Urinary bladder (tissue), 3 donors: ENCODE measurements at regions not wholly inside any gene's neighbourhood (a gene's known extent, or its start where the extent isn't known, plus 50 kb on each side); places are given as distances from the start of the nearest gene placed in this dataset.
A peak's percentile ranks its signal among the peaks of the same experiment; 100 is the strongest.
"Not testable (repeated sequence)": the region's sequence is repeated elsewhere in the genome, so short reads cannot be mapped to it uniquely, and the experiment has no call there.

ENCODE experiments used
- DNase-seq: peaks from one replicate; pipeline ENCODE4 v3.0.0-alpha.2; 2015; ENCODE audit errors: extremely low spot score
- H3K27ac ChIP-seq: one replicate; pipeline ENCODE4 v1.5.1; 2013; ENCODE audit warnings: low read depth, mild to moderate bottlenecking, moderate library complexity
- H3K36me3 ChIP-seq: one replicate; pipeline ENCODE4 v1.6.1; 2013; ENCODE audit warnings: mild to moderate bottlenecking, moderate library complexity; ENCODE audit not compliant: insufficient read depth
- H3K4me1 ChIP-seq: one replicate; pipeline ENCODE4 v1.6.1; 2013; ENCODE audit warnings: mild to moderate bottlenecking, moderate library complexity; ENCODE audit not compliant: insufficient read depth
- H3K4me3 ChIP-seq: one replicate; pipeline ENCODE4 v1.5.1; 2013; ENCODE audit warnings: low read depth, low read length
- WGBS: extraction: QIAGEN DNeasy Blood & Tissue Kit; methylation state at CpG from one replicate; pipeline ENCODE4 v1.1.7; 2013; 5-methylcytosine and 5-hydroxymethylcytosine counted together
- donor health status: healthy with polysubstance abuse.
- donor health status: healthy.

DNA sequence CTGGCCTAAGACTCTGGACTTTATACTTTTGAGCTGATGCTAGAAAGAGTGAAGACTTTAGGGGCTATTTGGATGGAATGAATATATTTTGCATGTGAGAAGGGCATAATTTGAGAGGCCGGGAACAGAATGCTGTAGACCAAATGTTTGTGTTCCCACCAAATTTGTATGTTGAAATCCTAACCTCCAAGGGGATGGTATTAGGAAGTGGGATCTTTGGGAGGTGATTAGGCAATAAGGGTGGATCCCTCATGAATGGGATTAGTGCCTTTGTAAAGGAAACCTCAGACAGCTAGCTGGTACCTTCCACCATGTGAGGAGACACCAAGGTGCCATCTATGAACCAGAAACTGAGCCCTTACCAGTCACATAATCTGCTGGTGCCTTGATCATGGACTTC, 165.1 kb upstream of the S1PR3 start:
- 92% methylated on average over 1 of the region's 1 CpG for WGBS
- no peak overlapping the region for H3K27ac ChIP-seq
- H3K4me3 ChIP-seq, result no peak overlapping the region
- no peak for DNase-seq
- no peaks in the 10 kb centered on the region for H3K36me3 ChIP-seq
- no peaks in the 10 kb centered on the region for H3K4me1 ChIP-seq

GRCh38 chr9:88826771-88827181, 164.5 kb upstream of the S1PR3 start:
- Histone ChIP-seq H3K4me3 (no peak overlapping the region), H3K27ac (no peak overlapping the region), H3K36me3 (no peaks in the 10 kb centered on the region), H3K4me1 (no peaks in the 10 kb centered on the region)
- WGBS, result 97% methylated on average over 1 of the region's 1 CpG
- no peak for DNase-seq

GRCh38 chr9:88828018-88828417, 163.2 kb upstream of the S1PR3 start:
- no peak for DNase-seq
- 58% methylated on average over 8 of the region's 8 CpGs for WGBS
- no peak overlapping the region for H3K27ac ChIP-seq
- no peak overlapping the region for H3K4me3 ChIP-seq
- no peaks in the 10 kb centered on the region for H3K36me3 ChIP-seq
- no peaks in the 10 kb centered on the region for H3K4me1 ChIP-seq

DNA sequence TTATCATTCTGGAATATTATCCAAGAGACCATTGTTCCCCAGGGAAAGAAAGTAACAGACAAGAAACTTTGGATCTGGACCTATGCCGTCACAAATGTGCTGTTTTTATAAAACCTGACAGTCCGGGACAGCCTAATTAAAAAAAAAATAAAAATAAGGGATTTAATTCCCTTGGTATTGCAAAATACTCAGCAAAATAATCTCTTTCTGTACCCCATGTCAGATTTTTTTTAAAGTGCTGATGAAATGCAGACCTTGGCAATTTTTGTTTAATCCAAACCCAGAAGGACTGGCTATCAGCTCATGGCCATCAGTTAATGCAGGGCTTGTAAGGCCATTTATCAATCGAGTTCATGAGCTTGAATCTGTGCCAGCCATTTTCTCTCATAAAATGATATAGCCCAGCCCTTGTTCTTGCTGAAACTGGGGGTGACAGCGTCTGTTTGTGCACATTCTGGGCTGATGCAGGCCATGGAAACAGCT, 162.7 kb upstream of the S1PR3 start:
- Histone ChIP-seq H3K4me1 (no peaks in the 10 kb centered on the region), H3K27ac (no peak overlapping the region), H3K36me3 (no peaks in the 10 kb centered on the region), H3K4me3 (no peak overlapping the region)
- 26% methylated on average over 4 of the region's 4 CpGs for WGBS
- DNase-seq, result peak; percentile 55

- no peak overlapping the region for H3K4me3 ChIP-seq
Measured at GRCh38 chr9:88829276-88829675, 162.0 kb upstream of the S1PR3 start.

GRCh38 chr9:88831713-88832407, 159.4 kb upstream of the S1PR3 start:
- 75% methylated on average over 6 of the region's 6 CpGs for WGBS
- DNase-seq, result no peak
- H3K4me1 ChIP-seq, result no peaks in the 10 kb centered on the region
- no peak overlapping the region for H3K4me3 ChIP-seq
- no peak overlapping the region for H3K27ac ChIP-seq
- H3K36me3 ChIP-seq, result no peaks in the 10 kb centered on the region

More at GRCh38 chr9:88829276-88829675, 162.0 kb upstream of the S1PR3 start:
- Histone ChIP-seq H3K27ac (no peak overlapping the region), H3K4me1 (no peaks in the 10 kb centered on the region), H3K36me3 (no peaks in the 10 kb centered on the region)
- DNase-seq, result no peak
- WGBS, result 83% methylated on average over 6 of the region's 6 CpGs

- no peak overlapping the region for H3K27ac ChIP-seq
- no peak overlapping the region for H3K4me3 ChIP-seq
- no peaks in the 10 kb centered on the region for H3K36me3 ChIP-seq
- H3K4me1 ChIP-seq, result no peaks in the 10 kb centered on the region
- 78% methylated on average over 1 of the region's 1 CpG for WGBS
- DNase-seq, result no peak
Measured at GRCh38 chr9:88833946-88834345, 157.3 kb upstream of the S1PR3 start.

DNA sequence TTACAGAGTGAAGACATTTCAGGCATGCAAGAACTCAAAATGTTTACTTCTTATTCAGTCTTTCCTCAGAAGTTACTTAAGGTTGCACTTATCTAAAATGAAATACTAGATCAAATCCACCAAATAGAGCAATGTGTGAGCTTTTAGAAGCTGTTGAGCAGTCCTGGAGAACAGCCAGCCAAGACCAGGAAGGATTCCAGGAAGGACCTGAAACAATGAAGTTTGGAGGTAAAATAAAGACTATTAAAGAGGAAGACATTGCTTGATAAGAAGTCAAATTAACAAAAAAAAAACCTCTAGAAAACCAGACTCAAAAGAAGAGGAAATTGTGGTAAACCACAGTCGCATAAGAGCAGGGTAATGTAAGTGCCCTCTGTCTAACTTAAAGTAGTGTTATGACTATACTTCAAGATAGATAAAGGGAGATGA, 156.2 kb upstream of the S1PR3 start:
- Histone ChIP-seq H3K36me3 (no peaks in the 10 kb centered on the region), H3K4me1 (no peaks in the 10 kb centered on the region), H3K4me3 (no peak overlapping the region), H3K27ac (no peak overlapping the region)
- DNase-seq, result no peak
- 49% methylated on average over 1 of the region's 1 CpG for WGBS

DNA sequence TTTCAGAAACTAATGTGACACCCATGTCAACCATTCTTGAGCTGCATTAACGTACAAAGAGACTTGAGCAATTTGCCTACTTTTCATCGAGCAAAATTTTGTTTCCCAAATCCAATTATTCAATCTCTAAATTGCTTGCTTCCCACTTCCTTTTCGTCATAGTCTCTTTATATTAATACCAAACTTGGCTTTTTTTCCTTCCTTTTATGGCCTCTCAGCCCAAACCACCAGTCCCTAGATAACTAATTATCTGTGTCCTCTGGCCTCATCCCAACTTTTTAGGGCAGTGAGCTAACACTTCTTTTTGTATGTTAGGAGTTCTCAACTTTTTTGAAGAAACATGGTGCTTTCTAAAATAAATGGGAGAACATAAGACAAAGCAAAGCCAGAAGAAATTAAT, 155.5 kb upstream of the S1PR3 start:
- Histone ChIP-seq H3K4me3 (no peak overlapping the region), H3K4me1 (no peaks in the 10 kb centered on the region), H3K27ac (no peak overlapping the region), H3K36me3 (no peaks in the 10 kb centered on the region)
- 53% methylated on average over 3 of the region's 3 CpGs for WGBS
- DNase-seq, result no peak

GRCh38 chr9:88837731-88838130, 153.5 kb upstream of the S1PR3 start:
- DNase-seq, result no peak
- Histone ChIP-seq H3K27ac (no peak overlapping the region), H3K4me3 (no peak overlapping the region), H3K4me1 (no peaks in the 10 kb centered on the region), H3K36me3 (no peaks in the 10 kb centered on the region)
- WGBS, result 71% methylated on average over 2 of the region's 2 CpGs

GRCh38 chr9:88849878-88850277, 141.4 kb upstream of the S1PR3 start:
- not testable (repeated sequence) for H3K27ac ChIP-seq, H3K4me1 ChIP-seq, H3K36me3 ChIP-seq, H3K4me3 ChIP-seq, DNase-seq
- WGBS, result 94% methylated on average over 6 of the region's 6 CpGs

DNA sequence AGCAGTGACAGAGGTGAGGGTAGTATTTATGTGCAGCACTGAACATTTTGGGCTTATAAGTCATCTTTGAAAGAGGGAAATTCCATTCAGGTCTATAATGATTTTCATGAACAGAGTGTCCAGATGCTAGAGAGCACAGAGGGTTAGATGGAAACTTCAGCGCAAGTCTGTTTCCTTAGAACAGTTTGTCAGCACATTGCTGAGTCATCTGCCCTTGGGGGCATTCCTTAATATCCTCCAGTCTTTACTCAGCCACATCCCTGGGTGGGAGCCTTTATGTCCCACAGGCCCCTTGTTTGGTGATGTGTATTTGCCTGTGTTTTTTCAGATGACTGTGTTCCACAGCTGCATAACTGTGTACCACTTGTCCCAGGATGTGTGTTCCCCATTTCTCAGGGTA, 138.5 kb upstream of the S1PR3 start:
- Histone ChIP-seq H3K27ac (no peak overlapping the region), H3K36me3 (no peaks in the 10 kb centered on the region), H3K4me1 (no peaks in the 10 kb centered on the region), H3K4me3 (no peak overlapping the region)
- no peak for DNase-seq
- WGBS, result 56% methylated on average over 1 of the region's 1 CpG

- DNase-seq, result no peak
- WGBS, result 84% methylated on average over 5 of the region's 5 CpGs
- H3K36me3 ChIP-seq, result no peaks in the 10 kb centered on the region
- no peak overlapping the region for H3K4me3 ChIP-seq
- H3K4me1 ChIP-seq, result no peaks in the 10 kb centered on the region
- H3K27ac ChIP-seq, result no peak overlapping the region
Measured at GRCh38 chr9:88870627-88871026, 120.6 kb upstream of the S1PR3 start.

DNA sequence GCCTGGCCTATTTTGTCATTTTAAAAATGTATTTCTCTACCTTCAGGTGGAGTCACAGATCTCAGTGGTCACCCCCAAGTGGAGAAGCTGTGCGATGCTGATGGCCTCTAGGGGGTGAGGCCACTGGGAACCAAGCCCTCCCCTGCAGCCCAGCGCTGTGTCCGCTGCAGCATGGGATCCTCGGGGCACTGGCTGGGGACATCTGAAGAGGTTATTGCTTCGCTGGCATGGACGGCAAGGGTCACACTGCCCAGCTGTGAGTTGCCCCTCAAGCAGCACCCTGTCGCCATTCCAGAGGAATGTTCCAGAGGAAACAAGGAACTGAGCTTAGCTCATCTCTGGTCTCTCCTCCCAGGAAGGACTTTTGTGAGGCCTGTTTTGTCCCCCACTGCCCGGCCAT, 119.6 kb upstream of the S1PR3 start:
- 88% methylated on average over 8 of the region's 8 CpGs for WGBS
- no peaks in the 10 kb centered on the region for H3K4me1 ChIP-seq
- no peak overlapping the region for H3K4me3 ChIP-seq
- H3K36me3 ChIP-seq, result no peaks in the 10 kb centered on the region
- no peak overlapping the region for H3K27ac ChIP-seq
- DNase-seq, result no peak
